GM23338 (cell line): ENCODE measurements at regions not wholly inside any gene's neighbourhood (a gene's known extent, or its start where the extent isn't known, plus 50 kb on each side); places are given as distances from the start of the nearest gene placed in this dataset.

ENCODE experiments used
- ATAC-seq: fragments of 200-7000 bp; cut with Tn5 transposase; 3 replicates; pipeline ENCODE4 v1.9.1; 2020
- DNase-seq: peaks from one replicate; pipeline ENCODE4 v3.0.0-alpha.2; 2015; ENCODE audit warnings: low spot score
- H2AFZ ChIP-seq: fragments of 200-600 bp; sonication (generic); 2 replicates; pipeline ENCODE4 v1.8.0; 2016; ENCODE audit warnings: antibody characterized with exemption, mild to moderate bottlenecking, moderate library complexity
- H3F3A ChIP-seq: fragments of 200-600 bp; sonication (generic); replicated peaks from 2 replicates; pipeline ENCODE4 v1.8.0; 2017; ENCODE audit warnings: antibody characterized with exemption, mixed run types, low read depth
- H3K27ac ChIP-seq: fragments of 200-600 bp; sonication (generic); 2 replicates; pipeline ENCODE4 v1.6.1; 2016; ENCODE audit warnings: low read depth
- H3K27me3 ChIP-seq: fragments of 200-600 bp; sonication (generic); 2 replicates; pipeline ENCODE4 v1.8.0; 2016; ENCODE audit warnings: mild to moderate bottlenecking, mixed run types, moderate library complexity; ENCODE audit not compliant: insufficient read depth
- H3K36me3 ChIP-seq: fragments of 200-600 bp; sonication (generic); 2 replicates; pipeline ENCODE4 v1.8.0; 2016; ENCODE audit warnings: mild to moderate bottlenecking; ENCODE audit not compliant: insufficient read depth
- H3K4me1 ChIP-seq: fragments of 200-600 bp; sonication (generic); 2 replicates; pipeline ENCODE4 v1.8.0; 2016; ENCODE audit warnings: mild to moderate bottlenecking, moderate library complexity; ENCODE audit not compliant: insufficient read depth
- H3K4me2 ChIP-seq: fragments of 200-600 bp; sonication (generic); 2 replicates; pipeline ENCODE4 v1.7.1; 2017; ENCODE audit warnings: mixed run types
- H3K4me3 ChIP-seq: fragments of 200-600 bp; sonication (generic); 2 replicates; pipeline ENCODE4 v1.6.1; 2016; ENCODE audit warnings: mixed run types
- H3K79me2 ChIP-seq: fragments of 200-600 bp; sonication (generic); replicated peaks from 2 replicates; pipeline ENCODE4 v1.8.0; 2017; ENCODE audit warnings: mild to moderate bottlenecking; ENCODE audit not compliant: insufficient read depth
- H3K9me2 ChIP-seq: fragments of 200-600 bp; sonication (generic); 2 replicates; pipeline ENCODE4 v1.8.0; 2017; ENCODE audit not compliant: insufficient read depth
- H4K20me1 ChIP-seq: fragments of 200-600 bp; sonication (generic); replicated peaks from 2 replicates; pipeline ENCODE4 v1.8.0; 2017; ENCODE audit warnings: mild to moderate bottlenecking; ENCODE audit not compliant: insufficient read depth
- H3K27ac Mint-ChIP-seq: 2 replicates; pipeline ENCODE4 v1.8.0; 2020; ENCODE audit warnings: inconsistent platforms, mild to moderate bottlenecking, moderate library complexity, mixed read lengths
- H3K27me3 Mint-ChIP-seq: 3 replicates; pipeline ENCODE4 v1.8.0; 2022; ENCODE audit warnings: low read depth, mild to moderate bottlenecking, moderate library complexity, mixed read lengths, inconsistent platforms; ENCODE audit not compliant: insufficient read depth, poor library complexity
- H3K36me3 Mint-ChIP-seq: 3 replicates; pipeline ENCODE4 v1.8.0; 2021; ENCODE audit warnings: low read depth, mild to moderate bottlenecking, inconsistent platforms, moderate library complexity, mixed read lengths
- H3K4me1 Mint-ChIP-seq: 3 replicates; pipeline ENCODE4 v1.8.0; 2020; ENCODE audit warnings: mild to moderate bottlenecking, inconsistent platforms, mixed read lengths
- H3K4me3 Mint-ChIP-seq: 3 replicates; pipeline ENCODE4 v1.8.0; 2021; ENCODE audit warnings: moderate library complexity, mild to moderate bottlenecking, inconsistent platforms, mixed read lengths
- H3K9me3 Mint-ChIP-seq: 3 replicates; pipeline ENCODE4 v1.8.0; 2020; ENCODE audit warnings: moderate library complexity, mild to moderate bottlenecking, inconsistent platforms, mixed read lengths
- CTCF ChIP-seq, 2 experiments: fragments of 200-600 bp in 1 of 2; sonication (generic) in 1 of 2; conservative IDR thresholded peaks; 2 replicates each; pipeline versions ENCODE4 v1.5.1 to v1.6.1; 2016 to 2017; ENCODE audit warnings: antibody characterized with exemption in 2 of 2, low read depth in 2 of 2, mild to moderate bottlenecking in 2 of 2, moderate library complexity in 1 of 2
- EZH2phosphoT487 ChIP-seq: fragments of 200-600 bp; sonication (generic); IDR thresholded peaks from one replicate; pipeline ENCODE4 v1.8.1; 2018; ENCODE audit warnings: antibody characterized with exemption; ENCODE audit not compliant: unreplicated experiment
- JUNB ChIP-seq: IDR thresholded peaks from one replicate; pipeline ENCODE4 v1.6.1; 2016; ENCODE audit warnings: antibody characterized with exemption; ENCODE audit not compliant: unreplicated experiment
- NANOG ChIP-seq: IDR thresholded peaks from 2 replicates; pipeline ENCODE4 v1.6.1; 2016; ENCODE audit warnings: antibody characterized with exemption, borderline replicate concordance
- POLR2AphosphoS5 ChIP-seq: IDR thresholded peaks from 2 replicates; pipeline ENCODE4 v1.6.1; 2016; ENCODE audit warnings: antibody characterized with exemption, low read depth
- ZNF114 ChIP-seq: fragments of 250-450 bp; sonication (Bioruptor Pico); IDR thresholded peaks from 2 replicates; pipeline ENCODE4 v1.5.0; 2020; ENCODE audit warnings: mild to moderate bottlenecking, moderate library complexity
- ZNF331 ChIP-seq: fragments of 250-450 bp; sonication (Bioruptor Pico); IDR thresholded peaks from 2 replicates; pipeline ENCODE4 v1.5.0; 2020; ENCODE audit warnings: low read depth, mild to moderate bottlenecking, moderate library complexity
- ZNF462 ChIP-seq: fragments of 250-450 bp; sonication (Bioruptor Pico); IDR thresholded peaks from 2 replicates; pipeline ENCODE4 v1.5.0; 2020; ENCODE audit warnings: mild to moderate bottlenecking, moderate library complexity

GRCh38 chr3:135539854-135540253, 425.7 kb upstream of the PPP2R3A start:
- no peaks in the 10 kb centered on the region for H3F3A ChIP-seq
- Mint-ChIP-seq H3K36me3 (no peaks in the 10 kb centered on the region), H3K9me3 (no peaks in the 10 kb centered on the region), H3K4me3 (no peak overlapping the region), H3K4me1 (no peaks in the 10 kb centered on the region), H3K27me3 (peaks cover 1% of the 10 kb centered on the region), H3K27ac (no peak overlapping the region)
- no peak for ATAC-seq
- H3K4me3 ChIP-seq = no peak overlapping the region
- H2AFZ ChIP-seq = no peak overlapping the region
- H3K27ac ChIP-seq = no peak overlapping the region
- no peaks in the 10 kb centered on the region for H3K4me1 ChIP-seq
- TF ChIP-seq ZNF331 (no peak), POLR2AphosphoS5 (no peak), EZH2phosphoT487 (no peak), NANOG (no peak), CTCF (conservative IDR thresholded peaks at IDR 0.05; ENCODE audit: low read depth in 2 of 2) (no peak), JUNB (no peak)
- H4K20me1 ChIP-seq = no peaks in the 10 kb centered on the region
- no peaks in the 10 kb centered on the region for H3K79me2 ChIP-seq
- H3K9me2 ChIP-seq = no peaks in the 10 kb centered on the region
- DNase-seq = no peak
- no peaks in the 10 kb centered on the region for H3K36me3 ChIP-seq
- H3K27me3 ChIP-seq = no peaks in the 10 kb centered on the region
- H3K4me2 ChIP-seq = no peak overlapping the region

GRCh38 chr3:135549928-135550494, 415.5 kb upstream of the PPP2R3A start:
- Histone ChIP-seq H3K4me1 (no peaks in the 10 kb centered on the region), H3F3A (no peaks in the 10 kb centered on the region), H3K27ac (no peak overlapping the region), H3K4me3 (no peak overlapping the region), H4K20me1 (no peaks in the 10 kb centered on the region), H3K36me3 (no peaks in the 10 kb centered on the region), H3K27me3 (no peaks in the 10 kb centered on the region), H3K4me2 (no peak overlapping the region), H3K79me2 (no peaks in the 10 kb centered on the region), H2AFZ (no peak overlapping the region), H3K9me2 (0 out of 2 replicates have a peak, but pooled peaks cover 6% of the 10 kb centered on the region)
- DNase-seq (no peak), ATAC-seq (no peak)
- H3K4me1 Mint-ChIP-seq = peaks cover 3% of the 10 kb centered on the region; the same call in 2 of the 3 replicates
- H3K36me3 Mint-ChIP-seq = no peaks in the 10 kb centered on the region
- H3K9me3 Mint-ChIP-seq = no peaks in the 10 kb centered on the region
- H3K27me3 Mint-ChIP-seq = no peaks in the 10 kb centered on the region
- peak overlapping the region; percentile 71 for H3K27ac Mint-ChIP-seq
- H3K4me3 Mint-ChIP-seq = no peak overlapping the region
- no peak for TF ChIP-seq ZNF114 (CRISPR knock-in tag)
- no peak for TF ChIP-seq CTCF (conservative IDR thresholded peaks at IDR 0.05; ENCODE audit: low read depth in 2 of 2)
- TF ChIP-seq EZH2phosphoT487 = no peak
- no peak for TF ChIP-seq ZNF331
- no peak for TF ChIP-seq POLR2AphosphoS5
- no peak for TF ChIP-seq ZNF462 (CRISPR knock-in tag)
